OCI-LY3 (cell line): ENCODE measurements at regions not wholly inside any gene's neighbourhood (a gene's known extent, or its start where the extent isn't known, plus 50 kb on each side); places are given as distances from the start of the nearest gene placed in this dataset.

Experiments
- EZH2phosphoT487 ChIP-seq: fragments of 200-600 bp; shearing (Covaris generic); IDR thresholded peaks from 2 replicates; pipeline ENCODE4 v1.6.1; 2018; ENCODE audit warnings: antibody characterized with exemption, mixed run types, low read depth
- TF ChIP-seq, protein P1 (sequence below): fragments of 200-600, 300-600 bp; sonication (generic); IDR thresholded peaks from 2 replicates; pipeline ENCODE4 v1.5.1; 2014; ENCODE audit warnings: antibody characterized with exemption, low read length, low read depth

DNA sequence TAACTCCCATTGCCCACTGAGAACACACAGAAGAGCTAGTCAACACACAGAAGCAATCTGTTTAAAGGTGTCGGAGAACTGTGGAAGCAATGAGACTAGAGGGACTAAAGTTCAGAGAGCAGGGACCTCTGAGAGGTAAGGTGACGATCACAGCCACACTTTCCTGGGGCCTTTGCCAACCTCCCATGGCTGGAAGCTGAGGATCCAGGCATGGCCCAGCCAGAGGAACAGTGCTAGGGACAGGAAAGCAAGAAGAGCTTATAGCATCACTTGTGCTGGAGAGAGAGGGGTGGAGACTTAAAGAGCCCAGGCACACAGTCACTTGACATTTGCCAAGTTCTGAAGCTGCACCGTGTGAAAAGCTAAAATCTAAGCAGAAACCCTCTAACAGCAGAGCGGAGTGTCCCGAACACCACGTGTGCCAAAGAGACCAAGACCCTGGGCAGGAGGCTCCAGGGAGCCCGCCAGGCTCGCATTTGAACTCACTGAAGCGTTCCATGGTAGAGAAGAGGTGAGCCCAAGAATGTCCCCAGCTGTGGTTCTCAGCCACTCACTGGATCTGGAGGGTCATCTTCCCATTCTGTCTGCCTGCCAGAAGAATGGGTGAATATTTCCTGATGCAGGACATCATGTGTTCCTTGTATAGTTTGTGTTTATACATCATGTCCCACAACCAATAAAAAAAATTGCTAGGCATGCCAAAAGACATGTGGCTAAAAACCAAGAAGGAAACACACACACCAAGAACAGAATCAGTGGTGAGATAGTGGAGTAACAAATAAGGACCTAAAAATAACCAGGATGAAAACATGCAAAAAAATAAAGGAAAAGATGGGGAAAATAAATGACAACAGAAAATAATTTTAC lies 174.0 kb upstream of the C14orf180 start:
- TF ChIP-seq, protein P1, sequence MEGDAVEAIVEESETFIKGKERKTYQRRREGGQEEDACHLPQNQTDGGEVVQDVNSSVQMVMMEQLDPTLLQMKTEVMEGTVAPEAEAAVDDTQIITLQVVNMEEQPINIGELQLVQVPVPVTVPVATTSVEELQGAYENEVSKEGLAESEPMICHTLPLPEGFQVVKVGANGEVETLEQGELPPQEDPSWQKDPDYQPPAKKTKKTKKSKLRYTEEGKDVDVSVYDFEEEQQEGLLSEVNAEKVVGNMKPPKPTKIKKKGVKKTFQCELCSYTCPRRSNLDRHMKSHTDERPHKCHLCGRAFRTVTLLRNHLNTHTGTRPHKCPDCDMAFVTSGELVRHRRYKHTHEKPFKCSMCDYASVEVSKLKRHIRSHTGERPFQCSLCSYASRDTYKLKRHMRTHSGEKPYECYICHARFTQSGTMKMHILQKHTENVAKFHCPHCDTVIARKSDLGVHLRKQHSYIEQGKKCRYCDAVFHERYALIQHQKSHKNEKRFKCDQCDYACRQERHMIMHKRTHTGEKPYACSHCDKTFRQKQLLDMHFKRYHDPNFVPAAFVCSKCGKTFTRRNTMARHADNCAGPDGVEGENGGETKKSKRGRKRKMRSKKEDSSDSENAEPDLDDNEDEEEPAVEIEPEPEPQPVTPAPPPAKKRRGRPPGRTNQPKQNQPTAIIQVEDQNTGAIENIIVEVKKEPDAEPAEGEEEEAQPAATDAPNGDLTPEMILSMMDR: no peak
- TF ChIP-seq EZH2phosphoT487: no peak
